HT-29 (cell line): ENCODE measurements at regions not wholly inside any gene's neighbourhood (a gene's known extent, or its start where the extent isn't known, plus 50 kb on each side); places are given as distances from the start of the nearest gene placed in this dataset.
A peak's percentile ranks its signal among the peaks of the same experiment; 100 is the strongest.

Experiments used
- DNase-seq: peaks from one replicate; pipeline ENCODE4 v3.0.0-alpha.2; 2015; ENCODE audit warnings: low spot score

- DNase-seq, result no peak
These were observed 57.1 kb downstream of the HLA-A start for GRCh38 chr6:29999416-29999815.

- no peak for DNase-seq
These were observed 57.9 kb downstream of the HLA-A start for GRCh38 chr6:30000156-30000791.

- no peak for DNase-seq
These were observed 58.2 kb upstream of the POLR1H start for GRCh38 chr6:30002871-30003270.

GRCh38 chr6:30005482-30005881 lies 55.6 kb upstream of the POLR1H start:
- no peak for DNase-seq

- DNase-seq, result peak; percentile 20
These were observed 54.6 kb upstream of the POLR1H start for GRCh38 chr6:30006170-30007131.

- no peak for DNase-seq
These were observed 53.8 kb upstream of the POLR1H start for GRCh38 chr6:30007132-30007764.

- no peak for DNase-seq
These were observed 52.0 kb upstream of the POLR1H start for GRCh38 chr6:30009113-30009512.
